GM18507 (cell line): ENCODE measurements at regions not wholly inside any gene's neighbourhood (a gene's known extent, or its start where the extent isn't known, plus 50 kb on each side); places are given as distances from the start of the nearest gene placed in this dataset.
"Not testable (repeated sequence)": the region's sequence is repeated elsewhere in the genome, so short reads cannot be mapped to it uniquely, and the experiment has no call there.

Source experiments
- DNase-seq: peaks from one replicate; pipeline ENCODE4 v3.0.0; 2011; ENCODE audit warnings: low read depth; ENCODE audit not compliant: insufficient read length; ENCODE audit errors: extremely low spot score
- FAIRE-seq: peaks from 2 replicates; lab custom pipeline; 2011; peaks lifted over from hg19 to GRCh38; lab: Jason Lieb, UNC

DNA sequence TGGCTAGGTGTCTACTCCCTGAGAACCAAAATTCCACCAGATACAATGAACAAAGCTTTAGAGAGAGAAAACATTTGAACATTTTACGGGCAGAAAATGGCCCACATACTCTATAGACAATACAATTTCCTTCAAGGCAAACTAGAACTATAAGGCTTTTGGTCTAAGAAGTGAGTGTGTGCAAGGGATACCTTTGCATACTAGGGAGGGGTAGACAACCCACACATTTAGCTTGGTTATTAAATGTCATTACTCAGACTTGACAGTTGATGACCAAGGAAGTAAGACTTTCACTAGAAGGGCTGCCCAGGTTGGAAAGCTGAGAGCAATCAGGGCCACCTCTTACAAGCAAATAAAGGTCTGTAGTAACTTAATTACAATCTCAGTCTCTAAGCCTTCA is 64.0 kb upstream of the PLEKHM1 start:
- FAIRE-seq, DNase-seq: not testable (repeated sequence)

DNA sequence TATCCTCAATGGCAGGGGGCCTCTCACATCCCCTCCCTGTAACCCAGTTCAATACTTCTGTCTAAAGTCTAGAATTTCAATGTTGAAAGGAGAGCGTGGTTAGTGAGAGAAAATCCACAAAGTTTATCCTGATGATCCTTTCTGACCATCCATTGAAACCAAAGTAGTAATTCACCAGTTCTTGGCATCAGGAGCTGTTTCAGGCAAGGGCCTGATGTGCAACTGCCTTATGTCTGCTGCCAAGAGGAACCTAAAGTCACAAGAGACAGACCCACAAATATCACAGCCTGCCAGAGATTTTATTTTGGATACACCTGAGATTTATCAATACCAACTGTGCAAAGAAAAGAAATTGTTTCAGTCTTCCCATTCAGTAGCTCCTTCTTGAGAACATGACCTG is 68.3 kb upstream of the PLEKHM1 start:
- not testable (repeated sequence) for FAIRE-seq, DNase-seq

DNA sequence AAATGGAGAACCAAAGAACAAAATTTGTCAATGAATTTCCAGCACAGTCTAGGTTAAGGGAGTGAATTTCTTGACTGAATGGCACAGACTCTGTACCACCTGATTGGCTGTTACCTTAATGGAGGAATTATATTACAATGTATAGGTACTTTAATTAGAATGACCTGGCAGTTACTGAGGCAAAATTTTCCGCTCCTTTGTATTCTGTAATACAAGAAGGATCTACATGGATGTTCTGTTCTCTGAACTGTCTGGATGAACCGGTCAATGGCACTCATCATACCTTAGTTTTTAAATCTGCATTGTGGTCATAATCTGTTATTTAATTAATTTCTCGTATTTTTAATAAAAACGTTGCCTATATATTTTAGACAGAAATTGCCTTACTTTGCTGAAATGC is 72.3 kb upstream of the PLEKHM1 start:
- DNase-seq, FAIRE-seq: not testable (repeated sequence)

DNA sequence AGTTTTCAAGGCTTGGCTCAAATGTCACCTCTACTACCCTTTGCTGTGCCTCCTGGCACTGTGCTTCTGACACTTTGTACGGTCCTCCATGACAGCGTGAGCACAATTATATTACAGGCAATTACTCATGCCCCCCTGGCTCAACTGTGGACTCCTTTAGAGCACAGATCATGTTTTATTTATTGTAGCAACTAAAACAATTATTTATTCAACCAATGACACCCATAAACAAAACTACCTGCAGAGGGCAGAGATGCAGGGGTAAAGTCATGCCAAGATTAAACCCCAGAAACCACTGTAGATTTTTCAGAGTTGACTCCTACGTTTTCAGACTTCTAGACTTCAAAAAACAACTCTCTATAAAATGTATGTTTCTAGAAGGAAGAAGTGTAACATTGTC is 72.8 kb upstream of the PLEKHM1 start:
- not testable (repeated sequence) for DNase-seq, FAIRE-seq

DNA sequence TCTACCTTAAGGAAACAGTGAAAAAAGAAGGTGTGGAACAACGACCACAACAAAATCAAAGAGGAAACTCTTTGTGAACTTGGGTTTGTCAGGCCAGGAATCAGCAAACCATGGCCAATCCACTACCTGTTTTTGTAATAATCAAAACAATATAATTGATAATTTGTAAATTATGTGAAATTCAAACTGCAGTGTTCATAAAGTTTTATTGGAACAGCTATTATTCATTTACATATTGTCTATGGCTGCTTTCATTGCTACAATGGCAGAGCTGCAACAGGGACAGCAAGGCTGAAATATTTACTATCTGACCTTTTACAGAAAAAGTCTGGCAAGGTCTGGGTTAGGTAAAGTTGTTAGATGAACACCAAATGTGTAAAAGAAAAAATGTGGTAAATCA is 77.8 kb upstream of the PLEKHM1 start:
- DNase-seq, FAIRE-seq: not testable (repeated sequence)

DNA sequence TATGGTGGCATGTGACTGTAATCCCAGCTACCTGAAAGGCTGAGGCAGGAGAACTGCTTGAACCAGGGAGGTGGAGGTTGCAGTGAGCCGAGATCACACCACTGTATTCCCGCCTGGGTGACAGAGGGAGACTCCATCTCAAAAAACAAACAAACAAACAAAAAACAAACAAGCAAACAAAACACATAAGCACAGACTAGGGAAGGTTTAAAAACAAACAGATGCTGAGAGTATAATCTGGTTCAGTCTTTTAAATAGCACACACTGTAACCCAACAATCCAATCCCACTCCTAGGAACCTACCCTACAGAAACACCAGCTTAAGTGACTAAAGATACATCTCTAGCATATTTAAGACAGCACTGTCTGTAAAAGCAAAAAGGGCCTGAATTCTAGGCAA is 82.8 kb upstream of the PLEKHM1 start:
- FAIRE-seq, DNase-seq: not testable (repeated sequence)

DNA sequence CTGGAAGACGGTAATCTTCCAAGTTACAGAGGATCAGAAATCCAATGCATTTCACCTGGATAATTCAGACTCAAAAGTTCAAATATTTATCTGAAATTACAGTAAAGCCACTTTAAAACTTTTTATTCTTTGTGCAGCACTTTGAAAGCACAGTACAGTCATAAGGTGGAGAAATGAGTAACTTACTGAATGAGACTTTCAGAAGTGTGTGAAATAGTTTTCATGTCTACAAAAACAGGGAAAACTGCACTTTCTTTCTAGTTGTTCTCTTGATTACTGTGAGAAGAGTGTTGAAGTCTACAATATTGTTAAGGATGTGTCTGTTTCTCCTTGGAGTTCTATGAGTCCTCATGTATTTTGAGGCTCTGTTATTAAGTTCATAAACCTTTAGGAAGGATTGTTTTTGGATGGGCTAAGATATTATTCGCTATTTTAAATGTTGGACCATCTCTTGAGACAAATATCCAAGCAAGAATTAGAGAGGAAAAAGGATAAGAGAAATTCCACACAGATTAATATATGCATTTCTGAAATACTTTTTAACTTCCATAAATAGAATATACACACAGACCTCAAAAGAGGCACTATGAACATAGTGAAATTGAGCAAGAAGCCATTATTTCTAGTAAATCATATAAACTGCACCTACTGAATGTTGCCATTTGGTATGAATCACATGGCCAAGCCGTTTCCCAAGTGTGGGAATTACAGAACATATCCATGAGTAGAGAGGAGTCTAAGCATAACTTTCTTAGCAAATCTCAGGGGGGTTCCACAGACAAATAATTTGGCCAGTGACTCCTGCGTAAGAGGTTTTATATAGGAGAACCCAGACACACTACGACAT is 83.6 kb upstream of the PLEKHM1 start:
- FAIRE-seq = no peak
- no peak for DNase-seq

DNA sequence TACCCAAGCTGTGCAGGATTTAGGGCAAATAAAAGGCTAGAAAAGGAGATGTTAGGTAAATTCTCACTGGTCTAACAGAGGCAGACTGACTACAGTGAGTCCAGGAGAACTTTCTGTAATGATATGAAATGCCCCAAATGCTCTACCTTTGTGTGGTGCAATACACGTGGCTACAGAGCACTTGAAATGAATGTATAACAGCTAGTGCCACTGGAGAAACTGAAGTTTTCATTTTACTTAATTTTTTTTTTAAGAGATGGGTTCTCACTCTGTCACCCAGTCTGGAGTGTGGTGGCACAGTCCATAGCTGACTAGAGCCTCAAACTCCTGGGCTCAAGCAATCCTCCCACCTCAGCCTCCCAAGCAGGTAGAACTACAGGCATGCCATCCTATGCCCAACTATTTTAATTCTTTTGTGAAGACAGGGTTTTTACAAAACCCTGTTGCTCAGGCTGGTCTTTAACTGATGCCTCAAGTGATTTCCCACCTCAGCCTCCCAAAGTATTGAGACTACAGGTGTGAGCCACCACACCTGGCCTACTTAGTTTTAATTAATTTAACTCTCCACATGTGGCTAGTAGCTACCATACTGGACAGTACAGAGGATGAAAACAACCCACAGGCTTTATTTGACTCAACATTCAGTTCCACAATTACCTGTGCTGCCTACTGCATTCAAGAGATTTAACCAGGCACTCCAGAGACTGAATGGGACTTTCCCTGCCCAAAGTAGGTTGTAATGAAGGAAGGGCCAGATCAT is 84.8 kb upstream of the PLEKHM1 start:
- DNase-seq = no peak
- no peak for FAIRE-seq

DNA sequence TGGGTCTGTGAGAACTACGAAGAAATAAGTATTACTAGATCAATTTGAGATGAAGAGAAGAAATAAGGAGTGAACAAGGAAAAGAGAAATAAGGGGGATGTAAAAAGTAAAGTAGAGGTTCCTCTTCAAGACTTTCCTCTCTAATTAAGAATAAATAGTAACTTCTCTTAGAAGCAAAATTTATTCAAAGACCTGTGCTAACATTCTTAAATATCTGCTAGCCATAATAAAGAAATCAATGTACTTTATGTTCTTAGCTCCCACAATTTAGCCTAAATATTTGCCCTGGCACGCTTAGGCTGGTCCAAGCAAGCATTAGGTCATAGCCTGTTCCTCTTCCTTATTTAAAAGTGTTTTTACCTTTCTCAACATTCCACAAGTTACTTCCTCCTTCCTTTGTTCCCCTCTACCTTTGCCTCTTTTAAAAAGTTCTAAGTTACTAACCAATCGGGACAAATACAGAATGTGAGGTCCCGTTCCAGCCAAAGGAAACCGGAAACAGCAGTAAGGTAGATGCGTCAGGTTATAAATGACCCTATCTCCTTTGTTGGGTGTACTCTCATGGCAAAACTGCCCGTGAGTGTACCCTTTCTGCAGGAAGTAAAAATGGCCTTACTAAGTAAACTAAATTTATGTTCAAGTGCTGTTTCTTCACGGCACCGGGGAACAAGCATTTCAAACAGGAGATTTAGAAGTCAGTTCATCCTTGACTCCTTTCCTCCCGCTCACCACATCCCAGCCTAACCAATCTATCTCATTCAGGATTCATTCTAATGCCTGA is 86.2 kb upstream of the PLEKHM1 start:
- not testable (repeated sequence) for DNase-seq, FAIRE-seq

DNA sequence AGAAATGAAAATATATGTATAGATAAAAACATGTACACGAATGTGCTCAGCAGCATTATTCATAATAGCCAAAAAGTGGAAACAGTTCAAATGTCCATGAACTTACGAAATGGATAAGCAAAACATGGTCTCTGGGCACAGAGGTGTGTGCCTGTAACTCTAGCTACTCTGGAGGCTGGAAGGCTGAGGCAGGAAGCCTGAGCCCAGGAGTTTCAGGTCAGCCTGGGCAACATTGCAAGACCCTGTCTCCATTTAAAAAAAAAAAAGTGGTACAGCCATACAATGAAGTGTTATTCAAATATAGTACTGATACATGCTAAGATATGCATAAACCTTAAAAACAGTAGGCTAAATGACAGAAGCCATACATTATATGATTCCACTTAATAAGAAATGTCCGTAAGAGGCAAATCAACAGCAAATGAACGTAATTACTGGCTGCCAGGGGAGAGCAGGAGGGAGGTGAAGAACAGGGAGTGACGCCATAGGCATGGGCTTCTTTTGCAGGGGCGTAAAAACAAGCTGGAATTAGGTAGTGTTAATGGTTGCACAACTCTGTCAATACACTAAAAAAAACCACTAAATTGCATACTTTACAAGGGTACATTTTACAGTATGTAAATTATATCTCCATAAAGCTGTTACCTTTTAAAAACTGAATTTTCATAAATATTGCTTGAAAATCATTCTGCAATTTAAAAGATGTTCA is 87.2 kb upstream of the PLEKHM1 start:
- DNase-seq (no peak), FAIRE-seq (no peak)

DNA sequence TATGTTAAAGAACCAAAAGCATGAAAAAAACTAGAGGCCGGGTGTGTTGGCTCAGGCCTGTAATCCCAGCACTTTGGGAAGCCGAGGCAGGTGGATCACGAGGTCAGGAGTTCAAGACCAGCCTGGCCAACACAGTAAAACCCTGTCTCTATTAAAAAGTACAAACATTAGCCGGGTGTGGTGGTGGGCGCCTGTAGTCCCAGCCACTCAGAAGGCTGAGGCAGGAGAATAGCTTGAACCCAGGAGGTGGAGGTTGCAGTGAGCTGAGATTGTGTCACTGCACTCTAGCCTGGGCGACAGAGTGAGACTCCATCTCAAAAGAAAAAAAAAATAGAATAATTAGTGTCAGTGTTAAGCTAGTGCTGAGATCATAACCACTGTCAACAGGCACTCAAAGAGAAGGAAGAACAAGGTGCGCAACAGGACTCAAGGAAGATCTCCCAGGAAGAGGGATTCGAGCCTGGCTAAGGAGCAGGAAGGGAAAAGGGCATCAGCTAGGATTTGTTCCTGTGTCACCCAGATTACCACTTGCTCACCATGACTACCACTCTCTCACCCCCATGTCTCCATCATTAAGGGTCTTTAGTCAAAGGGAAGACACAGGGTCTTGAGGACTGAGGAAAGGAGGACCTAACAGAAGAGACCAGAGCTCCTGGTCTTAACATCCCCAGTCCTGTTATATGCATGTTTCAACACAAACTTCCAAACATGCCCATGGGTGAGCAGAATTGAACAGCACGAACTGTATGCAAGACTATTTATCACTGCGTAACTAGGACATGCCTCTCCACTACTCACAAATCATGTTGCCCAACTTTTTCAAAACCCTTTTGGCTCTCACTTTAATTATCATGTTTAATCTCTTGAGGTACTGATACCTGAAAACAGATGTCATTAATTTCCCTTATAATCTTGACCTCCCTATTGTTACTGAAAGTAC is 88.3 kb upstream of the PLEKHM1 start:
- DNase-seq (no peak), FAIRE-seq (no peak)

DNA sequence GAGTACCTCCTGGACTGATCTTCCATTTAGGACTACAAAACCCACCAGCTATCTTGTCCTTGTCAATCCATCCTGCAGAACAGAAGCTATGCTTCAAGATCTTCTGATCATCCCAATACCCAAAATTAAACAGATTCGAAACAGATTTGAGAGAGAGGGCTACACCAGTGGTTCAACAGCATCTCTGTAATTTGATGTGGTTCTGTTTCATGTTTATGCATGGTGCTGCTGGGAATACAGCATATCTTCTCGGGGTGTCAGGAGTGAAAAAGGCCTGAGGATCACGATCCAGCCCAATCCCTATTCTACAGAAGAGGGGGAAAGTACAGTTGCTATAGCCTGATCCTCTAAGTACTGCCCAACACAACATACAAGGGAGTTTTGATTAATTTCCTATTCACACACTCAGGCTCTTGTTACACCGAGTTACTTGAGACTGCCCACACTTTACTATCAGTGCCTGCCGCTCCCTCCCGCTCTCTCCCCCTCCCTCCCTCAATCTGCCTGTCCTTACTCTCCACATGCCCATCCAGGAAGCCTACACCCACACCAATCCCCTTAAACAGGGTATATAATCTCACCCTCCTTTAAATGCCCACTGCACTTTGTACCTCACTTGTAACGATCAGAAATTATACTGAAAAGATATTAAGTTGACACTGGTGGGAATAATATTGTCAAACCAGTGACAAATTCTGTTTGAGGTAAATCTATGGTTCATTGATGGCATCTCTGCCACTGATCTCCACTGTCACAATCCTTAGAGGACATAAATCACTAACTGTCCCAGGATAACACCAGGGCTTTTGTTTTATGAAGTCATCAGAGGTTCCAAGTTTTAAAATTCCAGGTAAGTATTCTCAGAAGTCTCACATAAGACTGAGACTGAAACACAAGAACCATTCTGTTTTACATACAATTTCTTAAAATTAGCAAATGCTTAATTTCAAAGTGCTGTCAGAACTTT is 89.3 kb upstream of the PLEKHM1 start:
- DNase-seq = no peak
- FAIRE-seq = no peak

DNA sequence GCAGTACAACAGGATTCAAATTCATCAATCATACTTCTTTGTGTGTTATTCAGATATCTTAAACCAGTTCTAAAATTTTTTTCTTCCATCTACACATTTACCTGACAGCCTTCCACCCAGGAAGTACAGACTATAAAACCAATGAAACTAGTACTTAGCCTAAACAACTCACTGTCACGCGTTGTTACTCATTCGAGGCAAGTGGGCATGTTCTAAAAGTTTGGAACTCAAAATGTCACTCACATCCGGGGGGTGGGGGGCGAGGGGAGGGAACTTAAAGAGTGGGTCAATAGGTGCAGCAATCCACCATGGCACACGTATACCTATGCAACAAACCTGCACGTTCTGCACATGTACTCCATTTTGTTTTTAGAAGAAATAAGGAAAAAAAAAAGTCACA is 90.4 kb upstream of the PLEKHM1 start:
- FAIRE-seq = no peak

DNA sequence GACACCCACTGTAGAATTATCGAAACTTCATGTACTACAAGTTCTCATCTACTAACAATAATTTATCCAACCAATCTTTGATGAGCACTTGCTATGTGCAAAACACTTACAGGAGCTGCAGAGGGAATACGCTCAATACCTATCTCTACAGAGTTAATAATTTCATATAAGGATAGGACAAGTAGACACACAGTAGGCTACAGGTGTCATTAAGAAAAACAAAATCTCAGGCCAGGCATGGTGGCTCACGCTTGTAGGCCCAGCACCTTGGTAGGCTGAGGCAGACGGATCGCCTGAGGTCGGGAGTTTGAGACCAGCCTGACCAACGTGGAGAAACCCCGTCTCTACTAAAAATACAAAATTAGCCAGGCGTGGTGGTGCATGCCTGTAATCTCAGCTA is 91.3 kb upstream of the PLEKHM1 start:
- FAIRE-seq = no peak
- no peak for DNase-seq

More for the DNA sequence above, 90.4 kb upstream of the PLEKHM1 start:
- DNase-seq = no peak

DNA sequence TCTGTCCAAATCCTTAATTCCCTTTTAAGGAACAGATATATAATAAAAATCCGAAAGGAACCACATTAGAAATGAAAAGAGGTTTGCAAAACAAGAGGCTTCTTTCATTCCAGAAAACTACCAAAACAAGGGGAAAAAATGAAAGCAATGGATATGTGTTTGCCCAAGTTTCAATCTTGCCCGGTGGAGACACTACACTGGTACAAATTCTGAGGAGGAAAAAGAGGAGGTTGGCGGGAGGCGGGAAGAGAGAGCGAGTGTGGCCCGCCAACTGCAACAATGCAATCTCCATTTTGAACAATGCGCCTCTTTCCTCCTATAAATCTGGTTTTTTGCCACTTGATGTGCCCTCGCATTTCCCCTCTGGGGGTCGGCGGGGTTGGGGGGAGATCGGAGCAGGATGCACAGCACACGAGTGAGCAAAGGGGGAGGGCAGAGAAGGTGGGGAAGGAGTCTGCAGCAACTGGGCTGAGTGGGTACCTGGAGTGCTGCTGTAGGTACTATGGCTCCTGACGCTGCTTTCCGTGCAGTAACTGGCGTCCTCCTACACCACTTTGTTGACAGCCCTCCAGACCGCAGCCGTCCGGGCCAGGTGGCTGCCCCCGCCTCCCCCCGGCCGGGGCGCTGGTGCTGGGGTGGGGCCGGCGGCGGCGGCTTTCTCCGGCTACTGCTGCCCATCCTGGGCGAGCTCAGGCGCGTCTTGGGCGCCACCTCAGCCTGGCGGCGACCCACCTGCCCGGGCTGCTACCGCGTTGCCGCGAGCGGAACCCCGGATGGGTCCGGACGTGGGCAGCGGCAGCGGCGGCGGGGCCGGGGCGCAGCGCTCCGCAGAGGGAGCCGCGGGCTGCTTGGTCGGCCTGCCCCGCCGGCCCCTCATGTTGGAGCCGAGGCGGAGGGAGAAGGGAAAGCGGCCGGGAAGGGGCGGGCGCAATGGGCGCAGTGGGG is 93.8 kb upstream of the PLEKHM1 start:
- FAIRE-seq (no peak), DNase-seq (peak; percentile 37)

DNA sequence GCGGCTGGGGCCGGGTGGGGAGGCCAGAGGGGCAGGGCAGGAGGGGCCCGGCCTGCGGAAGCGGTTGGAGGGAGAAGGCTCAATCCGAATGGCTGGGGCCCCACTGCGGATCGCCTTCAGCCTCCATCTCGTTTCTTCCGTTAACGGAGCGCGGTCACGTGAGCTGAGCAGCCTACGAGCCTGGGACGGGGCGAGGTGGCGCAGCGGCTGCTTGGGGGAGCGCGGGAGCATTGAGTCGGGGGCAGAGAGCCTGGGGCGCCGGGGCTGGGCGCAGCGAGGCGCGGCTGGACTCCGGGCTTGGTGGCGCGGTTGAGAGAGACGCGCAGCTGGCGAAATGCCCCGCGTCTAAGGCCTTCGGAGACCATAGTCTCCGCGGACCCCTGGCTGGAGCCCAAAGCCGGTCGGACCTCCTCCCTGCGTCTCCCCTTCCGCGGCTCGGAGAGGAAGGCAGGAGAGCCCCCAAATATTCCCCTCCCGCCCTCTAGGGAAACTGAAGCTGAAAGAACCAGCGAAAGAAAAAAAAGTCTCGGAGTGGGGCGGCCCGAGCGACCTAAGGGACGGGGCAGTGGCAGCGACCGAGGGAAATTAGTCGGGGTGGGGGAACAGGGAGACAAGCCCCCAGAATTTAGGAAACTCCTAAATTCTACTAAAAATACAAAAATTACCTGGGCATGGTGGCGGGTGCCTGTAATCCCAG is 94.7 kb upstream of the PLEKHM1 start:
- peak; percentile 55 for DNase-seq
- peak; percentile 66 for FAIRE-seq
